ENCODE measurements at regions not wholly inside any gene's neighbourhood (a gene's known extent, or its start where the extent isn't known, plus 50 kb on each side); places are given as distances from the start of the nearest gene placed in this dataset.
A peak's percentile ranks its signal among the peaks of the same experiment; 100 is the strongest.
"Not testable (repeated sequence)": the region's sequence is repeated elsewhere in the genome, so short reads cannot be mapped to it uniquely, and the experiment has no call there.

DNA sequence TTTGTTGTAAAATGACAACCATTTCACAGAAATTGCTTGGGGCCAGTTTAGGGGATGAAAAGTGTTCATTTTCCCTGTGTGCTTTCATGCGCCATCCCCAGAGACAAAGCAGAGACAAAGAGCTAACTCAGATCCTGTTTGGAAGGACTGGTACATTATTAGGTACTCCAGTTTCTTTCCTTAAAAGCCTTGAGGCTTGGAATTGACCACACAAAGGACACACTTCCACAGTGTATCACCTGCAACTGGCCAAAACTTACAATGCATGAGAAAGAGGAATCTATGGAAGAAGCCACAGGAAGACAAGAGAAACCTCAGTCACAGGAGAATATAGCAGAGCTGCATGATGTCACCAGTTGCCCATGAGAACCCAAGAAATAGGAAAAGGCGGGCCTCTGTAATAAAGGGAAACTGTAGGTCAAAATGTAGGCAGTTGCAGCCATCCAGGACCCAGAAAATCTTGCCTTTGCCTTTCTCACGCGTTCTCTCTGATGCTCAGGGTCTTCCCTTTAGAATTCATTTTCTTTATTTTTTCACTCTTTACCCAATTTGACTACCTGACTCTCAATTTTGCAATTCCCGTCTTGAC, 339.0 kb downstream of the RMST start:
- DNase-seq = no peak

DNA sequence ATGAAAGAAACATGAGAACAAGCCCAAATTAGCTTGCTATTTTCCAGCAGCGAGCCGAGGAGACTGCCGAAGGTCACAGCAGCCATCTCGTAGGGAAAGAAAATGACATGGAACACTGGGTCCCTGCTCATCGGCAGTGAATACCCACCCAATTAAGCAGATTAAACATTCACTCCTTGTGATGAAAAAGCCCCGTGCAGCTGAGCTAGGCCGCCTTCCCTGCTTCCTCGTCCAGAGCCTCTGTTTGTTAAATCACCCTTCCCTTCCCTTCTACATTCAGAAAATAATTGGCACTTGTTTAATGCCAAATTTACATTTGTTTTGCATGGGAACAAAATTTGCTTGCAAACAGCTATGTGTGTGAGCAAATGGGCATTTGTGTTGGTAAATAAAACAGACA, 342.5 kb downstream of the RMST start:
- DNase-seq = no peak

DNA sequence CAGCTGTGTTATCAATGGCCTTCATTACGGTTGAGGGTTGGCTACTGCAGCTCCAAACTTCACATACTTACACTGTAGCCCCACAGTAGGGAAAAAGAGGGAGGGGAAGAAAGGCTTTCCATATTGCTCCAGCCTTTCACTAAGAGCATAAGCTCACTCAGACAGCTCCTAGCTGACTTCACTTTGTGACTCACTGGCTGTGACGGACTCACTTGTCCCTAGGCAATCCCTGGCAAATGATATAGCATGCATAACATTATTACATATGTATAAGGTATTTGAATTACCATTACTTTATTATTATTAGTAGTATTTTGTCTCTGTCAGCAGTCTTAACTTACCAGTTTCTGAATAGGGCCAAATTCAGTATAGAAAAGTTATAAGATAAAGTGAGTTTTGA, 350.7 kb downstream of the RMST start:
- no peak for DNase-seq

DNA sequence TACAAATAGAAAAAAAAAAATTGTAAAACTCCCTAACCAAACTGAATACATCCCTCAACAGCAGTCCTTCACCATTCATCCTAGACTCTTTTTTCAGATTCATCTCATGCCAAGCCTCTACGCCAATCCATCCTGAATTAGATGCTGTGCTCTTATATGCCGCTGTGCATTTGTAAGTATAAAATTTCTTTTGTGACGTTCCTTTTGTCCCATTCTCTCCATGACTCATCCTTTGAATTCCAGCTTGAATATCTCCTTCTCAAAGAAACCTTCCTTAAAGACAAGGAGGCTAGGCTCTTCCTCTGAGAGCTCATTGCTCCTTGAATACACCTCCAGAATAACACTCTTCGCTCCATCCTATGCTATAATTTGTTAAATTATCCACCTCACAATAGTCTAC, 359.2 kb downstream of the RMST start:
- DNase-seq = no peak

DNA sequence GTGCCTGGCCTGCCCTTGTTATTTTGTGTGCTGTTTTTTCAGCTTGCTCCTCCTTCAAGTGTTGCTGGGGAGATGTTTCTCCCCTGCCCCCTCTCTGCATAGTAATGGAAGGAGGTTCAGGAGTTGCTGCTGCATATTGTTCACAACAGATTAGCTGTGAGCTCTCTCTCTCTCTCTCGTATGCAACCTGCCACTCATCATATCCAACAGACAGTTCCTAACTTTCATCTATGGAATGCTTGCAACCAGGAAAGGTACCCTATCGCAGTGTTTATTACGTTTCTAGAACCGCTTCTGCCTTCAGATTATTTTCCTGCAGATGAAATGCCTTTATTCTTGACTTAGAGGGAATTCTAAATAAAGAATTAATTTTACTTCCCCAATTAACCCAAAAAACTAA, 372.9 kb downstream of the RMST start:
- no peak for DNase-seq

DNA sequence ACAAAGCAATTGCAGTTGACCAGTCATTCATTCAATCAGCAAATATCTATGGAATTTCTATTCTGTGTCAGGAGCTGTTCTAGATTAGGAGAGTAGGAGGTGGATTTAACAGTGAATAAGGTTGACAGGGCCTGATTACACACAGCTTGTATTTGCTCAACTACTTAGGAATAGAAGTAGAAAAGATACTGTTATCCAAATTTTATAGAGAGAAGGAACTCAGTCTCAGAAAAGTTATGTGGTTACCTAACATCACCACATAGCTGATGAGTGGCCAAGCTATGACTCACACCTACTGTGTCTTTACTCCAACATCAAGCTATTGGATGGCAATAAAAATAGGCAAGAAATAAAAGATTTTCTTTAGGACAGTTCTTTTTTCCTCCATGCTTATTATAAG, 374.8 kb downstream of the RMST start:
- DNase-seq = no peak

DNA sequence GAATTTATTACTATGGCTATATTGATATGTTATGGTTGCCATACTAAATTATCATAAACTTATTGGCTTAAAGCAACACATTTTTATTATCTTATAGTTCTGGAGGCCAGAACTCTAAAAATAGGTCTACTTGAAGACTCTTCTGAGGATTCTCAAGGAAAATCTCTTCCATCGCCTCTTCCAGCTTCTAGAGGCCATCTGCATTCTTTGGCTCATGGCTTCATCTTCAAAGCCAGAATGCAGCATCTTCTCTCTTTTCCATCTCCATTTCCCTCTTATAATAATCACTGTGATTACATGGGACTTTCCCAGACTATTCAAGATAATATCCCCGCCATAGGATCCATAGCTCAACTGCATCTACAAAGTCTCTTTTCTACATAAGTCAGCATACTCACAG, 385.4 kb downstream of the RMST start:
- no peak for DNase-seq

DNA sequence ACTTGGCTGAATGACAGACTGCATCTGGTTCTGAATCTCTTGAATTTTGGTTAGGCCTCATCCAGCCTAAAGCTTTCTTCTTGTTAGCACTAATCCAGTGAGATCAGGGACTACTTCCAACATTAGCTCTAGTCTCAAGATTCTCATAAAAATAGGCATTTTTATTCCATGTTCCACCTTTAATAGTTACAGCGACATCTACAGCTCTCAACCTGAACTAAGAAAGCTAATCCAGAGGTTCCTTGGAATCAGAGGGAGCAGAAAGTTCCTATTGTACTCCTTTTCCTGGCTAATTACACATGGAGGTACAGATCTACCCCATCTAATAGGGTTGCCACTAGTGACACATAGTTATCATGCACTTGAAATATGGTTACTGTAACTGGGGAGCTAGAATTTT, 391.9 kb downstream of the RMST start:
- DNase-seq = no peak

DNA sequence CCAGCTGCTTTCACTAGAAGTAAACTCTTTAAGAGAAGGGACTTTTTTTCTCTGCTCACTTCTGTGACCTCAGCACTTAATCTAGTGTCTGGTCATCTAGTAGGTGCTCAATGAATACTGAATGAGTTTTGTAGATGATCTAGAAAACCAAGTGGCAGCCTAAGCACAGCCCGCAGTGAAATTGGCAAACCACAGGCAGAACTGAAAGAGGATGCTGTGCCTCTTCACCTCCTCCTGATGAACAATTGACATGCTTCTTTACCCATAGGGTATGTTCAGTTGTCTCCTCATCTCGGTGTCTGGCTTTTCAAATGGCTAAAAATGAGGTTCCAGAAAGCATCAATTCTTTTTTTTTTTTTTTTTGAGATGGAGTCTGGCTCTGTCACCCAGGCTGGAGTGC, 399.5 kb downstream of the RMST start:
- DNase-seq = no peak

DNA sequence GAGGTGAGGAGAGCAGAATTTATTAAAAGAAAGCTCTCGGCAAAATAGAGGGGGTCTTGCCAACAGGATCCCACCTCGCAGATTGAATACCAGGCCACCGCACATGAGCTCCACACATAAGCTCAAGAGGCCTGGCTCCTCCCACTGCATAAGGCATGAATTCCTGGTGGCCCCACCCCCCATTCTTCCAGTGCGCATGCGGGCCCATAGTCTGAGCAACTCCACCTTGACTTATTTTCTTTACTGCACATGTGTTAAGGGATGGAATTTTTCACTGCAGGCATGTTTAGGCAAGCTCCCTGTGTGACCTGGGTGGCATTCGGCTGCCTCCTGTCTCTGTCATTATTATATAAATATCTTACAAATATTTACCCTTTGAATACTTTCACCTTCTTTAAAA, 412.5 kb downstream of the RMST start:
- DNase-seq = no peak

DNA sequence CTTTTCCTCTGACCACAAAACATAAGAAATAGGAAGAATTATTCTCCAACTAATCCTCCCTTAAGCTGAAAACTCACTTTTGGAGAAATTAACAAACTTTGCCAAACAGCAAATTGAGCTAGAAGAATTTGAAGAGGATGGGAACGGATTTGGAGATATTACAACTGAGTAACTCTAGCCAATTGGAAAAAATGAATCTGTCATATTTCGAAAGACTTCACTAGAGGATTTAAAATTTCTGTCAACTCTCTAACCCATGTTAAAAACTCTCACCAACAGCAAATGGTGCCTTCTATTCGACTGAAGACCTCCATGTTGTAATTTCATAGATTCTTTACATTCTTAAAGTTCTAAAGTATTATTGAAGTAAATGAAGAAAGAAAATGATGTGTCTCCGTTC, 414.2 kb downstream of the RMST start:
- DNase-seq = no peak

DNA sequence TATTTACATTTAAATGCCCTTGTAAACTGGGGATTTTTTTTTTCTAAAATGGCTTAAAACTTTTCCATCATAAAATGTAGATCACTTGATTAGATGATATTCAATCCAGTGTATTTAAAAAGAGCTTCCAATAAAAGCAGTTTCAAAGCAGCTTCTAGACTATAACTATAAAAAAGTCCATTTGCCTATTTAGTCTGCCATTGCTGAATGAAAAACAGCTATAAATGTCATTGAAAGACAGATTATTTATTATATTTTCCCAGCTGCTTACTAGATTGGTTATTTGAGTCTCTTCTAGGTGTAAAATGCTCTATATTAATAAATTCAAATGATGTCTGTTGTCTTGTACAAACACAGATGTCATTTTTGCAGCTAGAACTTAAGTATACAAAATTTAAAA, 414.8 kb downstream of the RMST start:
- no peak for DNase-seq

DNA sequence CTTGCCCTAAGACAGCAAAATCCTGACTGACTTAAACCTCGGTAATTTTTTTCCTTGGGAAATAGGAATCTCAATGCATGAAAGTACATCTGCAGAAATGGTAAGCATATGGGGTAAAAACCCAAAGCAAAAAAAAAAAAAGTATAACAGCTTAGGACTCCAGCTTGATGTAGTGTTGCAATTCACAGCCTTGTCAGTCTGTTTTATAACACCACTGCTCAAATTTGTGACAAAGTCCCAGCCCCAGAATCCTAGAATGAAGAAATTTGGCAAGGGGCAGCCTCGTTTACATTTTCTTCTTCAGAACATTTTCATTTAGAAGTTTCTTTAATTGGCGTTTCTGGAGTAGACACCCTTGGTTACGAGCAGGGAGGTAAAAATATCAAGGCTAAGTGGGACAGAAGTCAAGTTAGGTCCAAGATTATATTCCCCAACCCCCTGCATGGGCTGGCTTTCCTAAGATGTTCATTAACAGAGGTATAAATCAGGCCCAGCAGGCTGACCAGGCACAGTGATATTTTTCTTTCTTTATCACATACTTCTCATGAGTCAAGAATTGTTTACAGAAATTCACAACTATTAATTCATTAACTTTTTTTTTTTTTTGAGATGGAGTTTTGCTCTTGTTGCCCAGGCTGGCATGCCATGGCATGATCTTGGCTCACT, 424.0 kb downstream of the RMST start:
- no peak for DNase-seq

DNA sequence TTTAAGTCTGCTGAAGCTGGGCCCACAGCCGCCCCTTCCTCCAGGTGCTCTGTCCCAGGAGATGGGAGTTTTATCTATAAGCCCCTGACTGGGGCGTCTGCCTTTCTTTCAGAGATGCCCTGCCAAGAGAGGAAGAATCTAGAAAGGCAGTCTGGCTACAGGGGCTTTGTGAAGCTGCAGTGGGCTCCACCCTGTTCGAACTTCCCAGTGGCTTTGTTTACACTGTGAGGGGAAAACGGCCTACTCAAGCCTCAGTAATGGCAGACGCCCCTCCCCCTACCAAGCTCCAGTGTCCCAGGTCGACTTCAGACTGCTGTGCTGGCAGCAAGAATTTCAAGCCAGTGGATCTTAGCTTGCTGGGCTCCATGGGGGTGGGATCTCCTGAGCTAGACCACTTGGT, 435.3 kb downstream of the RMST start:
- DNase-seq = not testable (repeated sequence)

DNA sequence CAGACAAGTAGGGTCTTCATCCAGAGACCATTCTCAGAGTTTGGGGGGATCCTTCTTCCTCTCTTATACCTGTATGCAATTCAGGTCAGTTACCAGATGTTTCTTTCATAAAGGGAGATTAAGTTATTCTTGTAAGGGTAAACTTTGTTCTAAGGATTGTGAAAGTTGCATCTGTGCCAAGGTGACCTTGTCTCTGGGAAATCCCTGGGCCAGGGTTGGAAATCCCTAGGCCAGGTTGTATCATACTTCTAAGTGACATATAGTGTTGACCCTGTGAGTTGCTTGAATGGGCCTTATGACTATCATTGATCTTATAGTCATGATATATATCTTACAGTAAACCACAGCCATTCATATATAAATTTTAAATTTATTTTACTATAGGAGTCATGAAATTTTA, 436.9 kb downstream of the RMST start:
- DNase-seq = no peak

DNA sequence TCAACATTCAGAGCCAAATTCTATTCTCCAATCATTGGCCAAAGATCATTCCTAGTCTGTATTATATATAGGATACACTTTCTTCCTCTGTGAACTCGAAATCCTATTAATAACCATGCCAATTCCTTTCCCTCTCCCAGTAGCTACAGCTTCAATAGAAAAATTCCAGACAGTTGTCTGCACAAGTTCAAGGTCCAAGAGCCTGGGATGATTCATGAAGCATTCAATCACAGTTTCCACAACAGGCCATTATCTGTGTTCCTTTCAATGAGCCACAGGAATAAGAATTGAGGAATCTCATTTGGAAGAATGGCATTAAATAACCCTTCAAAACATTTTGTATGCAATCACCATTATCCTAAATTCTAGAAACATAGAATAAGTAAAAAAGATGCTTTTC, 437.4 kb downstream of the RMST start:
- DNase-seq = no peak

DNA sequence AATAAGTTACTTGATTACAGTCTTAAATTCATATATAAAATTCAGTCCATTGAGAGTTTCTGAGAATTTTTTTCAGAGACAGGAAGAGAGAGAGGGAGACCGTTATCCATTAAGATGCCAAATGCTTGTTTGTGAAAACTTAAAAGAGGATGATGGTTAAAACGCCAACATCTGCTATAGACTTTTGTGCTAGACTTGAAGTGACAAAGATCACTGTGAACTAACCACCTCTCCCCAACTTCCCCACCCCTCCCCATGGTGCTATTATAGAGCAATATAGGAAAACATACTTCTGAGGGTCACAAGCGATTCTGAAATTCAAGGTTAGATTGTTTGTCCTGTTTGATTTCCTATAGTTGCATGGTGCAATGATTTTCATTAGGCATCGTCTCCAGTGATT, 440.8 kb downstream of the RMST start:
- no peak for DNase-seq

DNA sequence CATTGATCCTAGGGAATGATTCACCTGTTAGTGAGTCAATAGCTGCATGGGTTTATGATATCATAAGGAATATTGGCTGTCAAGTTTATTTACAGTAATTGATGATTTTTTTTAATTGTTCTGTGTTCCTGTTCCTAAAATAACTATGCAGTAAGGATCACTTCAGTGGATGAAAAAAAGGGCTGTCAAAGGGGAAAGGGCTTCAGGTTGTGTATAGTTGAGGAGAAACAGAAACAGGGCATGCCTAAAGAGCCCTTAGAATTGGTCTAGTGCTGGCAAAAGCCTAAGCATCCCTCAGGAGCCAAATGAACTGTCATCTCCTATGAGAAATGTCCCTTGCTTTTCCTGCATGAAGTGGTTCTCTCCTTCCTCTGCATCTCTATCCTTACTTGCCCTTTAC, 444.9 kb downstream of the RMST start:
- DNase-seq = no peak

DNA sequence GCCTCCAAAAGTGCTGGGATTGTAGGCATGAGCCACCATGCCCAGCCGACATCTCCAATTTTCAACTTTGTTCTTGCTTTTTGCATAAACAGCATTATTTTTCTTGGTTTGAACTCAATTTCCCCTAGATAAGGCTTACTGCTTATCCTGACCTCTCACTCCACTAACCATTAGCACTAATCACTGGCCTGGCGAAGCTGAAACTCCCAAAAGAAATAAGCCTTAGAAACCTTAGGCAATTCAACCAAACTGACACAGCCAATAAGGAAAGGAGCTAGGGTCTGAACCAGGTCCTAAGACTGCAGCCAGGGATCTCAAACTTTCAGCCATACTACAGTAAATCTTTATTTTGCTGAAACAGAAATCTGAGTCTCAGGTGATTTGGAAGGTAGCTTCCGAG, 448.0 kb downstream of the RMST start:
- DNase-seq = no peak

DNA sequence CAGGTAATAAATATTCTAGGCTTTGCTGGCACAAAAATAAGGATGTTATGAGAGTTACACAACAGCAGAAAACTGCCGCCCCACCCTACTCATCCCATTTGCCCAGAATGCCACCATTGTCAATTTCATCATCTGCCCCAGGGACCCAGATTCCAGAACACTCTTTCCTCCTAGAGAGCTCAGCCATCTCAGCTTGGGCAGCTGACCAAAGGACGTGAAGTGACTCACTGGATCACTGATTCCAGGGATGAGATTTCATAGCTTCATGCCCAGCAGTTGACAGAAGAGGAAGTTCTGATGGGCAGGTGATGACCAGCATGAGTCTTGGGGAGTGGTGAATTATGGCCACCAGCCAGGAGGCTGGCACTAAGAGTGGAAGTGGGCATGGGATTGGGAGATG, 450.3 kb downstream of the RMST start:
- DNase-seq = no peak

DNA sequence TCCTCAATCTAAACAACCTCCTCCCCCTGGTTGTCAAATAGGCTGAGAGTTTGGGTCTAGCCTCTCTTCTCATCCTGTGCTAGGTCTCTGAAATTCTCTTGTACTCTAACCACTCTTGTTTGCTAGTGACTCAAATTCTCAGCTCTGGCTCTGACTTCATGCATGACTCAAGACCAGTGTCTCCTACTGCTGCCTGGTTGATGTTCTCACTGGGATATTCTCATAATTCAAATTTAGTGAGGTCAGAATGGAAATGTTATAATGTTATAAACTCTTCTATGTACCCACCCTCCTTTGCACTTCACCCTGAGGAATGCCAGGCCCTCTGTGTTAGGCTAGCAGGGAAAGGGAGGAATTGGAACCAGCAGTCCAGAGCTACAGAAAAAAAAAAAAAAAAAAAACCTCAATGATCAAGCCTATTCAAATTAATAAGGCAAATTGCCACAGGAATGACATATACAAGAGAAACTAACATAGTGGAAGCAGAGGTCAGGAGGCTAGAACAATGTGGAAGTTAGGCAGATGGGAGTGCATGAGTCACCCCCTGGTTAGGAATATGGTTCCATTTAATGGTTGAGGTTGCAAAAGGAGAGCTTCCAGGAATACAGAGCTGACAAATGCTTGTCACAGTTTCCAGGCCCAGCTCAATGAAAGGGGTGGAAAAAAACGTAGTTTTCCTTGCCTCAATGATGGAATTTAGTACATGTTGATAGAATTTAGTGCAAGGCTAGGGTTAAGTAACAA, 459.5 kb downstream of the RMST start:
- no peak for DNase-seq

DNA sequence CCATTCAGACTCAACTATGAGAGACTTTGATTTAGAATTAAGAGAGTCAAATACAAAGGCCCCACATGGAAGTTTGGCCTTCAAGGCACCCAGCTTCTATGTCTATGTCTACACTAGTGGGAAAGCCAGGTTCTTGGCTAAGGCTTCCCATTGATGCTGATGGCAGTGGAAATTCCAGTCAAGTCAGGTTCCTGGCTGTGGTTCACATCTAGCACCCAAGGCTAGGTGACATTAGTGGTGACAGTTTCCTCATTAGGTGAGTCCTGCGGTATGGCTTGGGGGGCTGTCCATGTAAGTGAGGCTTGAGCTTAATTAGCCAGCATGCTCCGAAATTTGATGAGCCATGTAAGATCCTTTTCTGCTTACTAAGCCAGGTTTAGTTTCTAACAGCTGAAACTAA, 460.9 kb downstream of the RMST start:
- DNase-seq = no peak

DNA sequence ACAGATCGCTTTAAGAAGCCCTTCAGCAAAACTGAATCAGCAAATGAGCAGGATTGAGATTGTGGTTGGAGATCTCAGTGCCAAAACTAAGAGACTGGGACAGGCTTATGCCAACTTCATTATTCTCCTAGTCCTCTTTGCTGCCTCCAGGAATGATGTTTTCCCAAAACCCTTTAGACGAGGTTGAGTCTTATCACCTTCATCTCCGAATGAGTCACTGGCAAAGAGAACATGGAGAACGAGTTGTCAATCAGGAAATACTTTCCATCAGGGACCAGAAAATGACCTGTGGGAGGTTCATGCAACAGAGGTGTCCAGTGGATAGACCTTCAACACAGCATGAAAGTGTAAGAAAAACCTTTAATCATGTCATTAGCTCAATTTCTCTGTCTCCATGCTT, 461.5 kb downstream of the RMST start:
- DNase-seq = no peak

DNA sequence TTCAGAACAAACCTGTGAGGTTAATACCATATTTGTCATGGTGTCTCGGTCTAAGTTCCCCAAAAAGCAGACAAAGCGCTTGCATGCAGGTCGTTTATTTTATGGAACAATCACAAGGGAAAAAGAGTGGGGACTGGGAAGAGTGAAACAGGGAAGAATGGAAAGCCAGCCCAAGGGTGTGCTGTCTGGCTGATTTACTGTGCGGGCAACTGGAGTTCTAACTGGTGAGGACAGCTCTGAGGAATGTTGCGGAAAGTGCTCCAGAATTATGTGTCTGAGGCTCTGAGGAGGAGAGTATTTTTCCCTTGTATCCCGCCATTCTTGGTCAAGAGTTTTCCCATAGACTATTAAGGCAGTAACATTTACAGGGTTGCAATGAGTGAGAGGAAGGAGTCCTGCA, 465.4 kb downstream of the RMST start:
- peak in 1 of 2 experiments; percentile 59 for DNase-seq

DNA sequence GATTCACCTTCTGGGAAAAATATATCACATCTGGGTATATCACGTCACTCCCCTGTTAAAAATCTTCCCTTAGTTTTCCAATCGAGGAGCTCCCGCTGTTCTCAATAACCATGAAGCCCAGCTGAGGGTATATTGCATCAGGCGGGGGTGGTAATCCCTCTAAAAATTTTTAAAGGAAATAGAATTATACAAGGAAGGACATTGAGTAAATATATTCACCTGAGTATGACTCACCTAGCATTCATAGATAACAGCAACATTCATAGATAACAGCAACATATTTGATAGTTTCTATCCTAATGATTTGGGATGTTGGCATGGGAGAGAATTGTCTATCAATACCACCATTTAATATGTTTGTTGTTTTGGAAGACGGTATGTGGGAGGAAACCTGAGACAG, 473.6 kb downstream of the RMST start:
- DNase-seq = no peak

All from NCI-H187 (cell line).